ENCODE measurements at regions not wholly inside any gene's neighbourhood (a gene's known extent, or its start where the extent isn't known, plus 50 kb on each side); places are given as distances from the start of the nearest gene placed in this dataset.

- TF ChIP-seq CTCF (IDR thresholded peaks at IDR 0.05) (no peak), EZH2phosphoT487 (IDR thresholded peaks at IDR 0.05) (no peak), EZH2 (IDR thresholded peaks at IDR 0.05) (no peak)
Measured at GRCh38 chr10:6936931-6937330, 356.9 kb upstream of the PRKCQ start.

Data from neural progenitor cell (in vitro differentiated cells).